ENCODE measurements at regions not wholly inside any gene's neighbourhood (a gene's known extent, or its start where the extent isn't known, plus 50 kb on each side); places are given as distances from the start of the nearest gene placed in this dataset.

- H3K4me3 Mint-ChIP-seq, result no peak overlapping the region
- no peaks in the 10 kb centered on the region for H3K27me3 Mint-ChIP-seq (ENCODE audit: low read depth)
- DNase-seq (ENCODE audit: low read depth, low spot score), result no peak
- no peaks in the 10 kb centered on the region for H3K36me3 Mint-ChIP-seq (ENCODE audit: low read depth)
- no peak for TF ChIP-seq CTCF (conservative IDR thresholded peaks at IDR 0.05)
- H3K9me3 Mint-ChIP-seq, result peaks cover under 1% of the 10 kb centered on the region
- no peaks in the 10 kb centered on the region for H3K4me1 Mint-ChIP-seq
- H3K27ac Mint-ChIP-seq (ENCODE audit: unreplicated experiment), result no peak overlapping the region
These were observed 421.7 kb upstream of the GRM7 start for GRCh38 chr3:6439226-6439625.

GRCh38 chr3:6439824-6440223 is 421.1 kb upstream of the GRM7 start:
- no peaks in the 10 kb centered on the region for H3K9me3 Mint-ChIP-seq
- no peak for DNase-seq (ENCODE audit: low read depth, low spot score)
- H3K27ac Mint-ChIP-seq (ENCODE audit: unreplicated experiment), result no peak overlapping the region
- no peaks in the 10 kb centered on the region for H3K27me3 Mint-ChIP-seq (ENCODE audit: low read depth)
- H3K4me3 Mint-ChIP-seq, result no peak overlapping the region
- no peaks in the 10 kb centered on the region for H3K4me1 Mint-ChIP-seq
- no peak for TF ChIP-seq CTCF (conservative IDR thresholded peaks at IDR 0.05)
- no peaks in the 10 kb centered on the region for H3K36me3 Mint-ChIP-seq (ENCODE audit: low read depth)

GRCh38 chr3:6444888-6445658 is 415.8 kb upstream of the GRM7 start:
- no peaks in the 10 kb centered on the region for H3K27me3 Mint-ChIP-seq (ENCODE audit: low read depth)
- H3K4me3 Mint-ChIP-seq, result no peak overlapping the region
- no peak for TF ChIP-seq CTCF (conservative IDR thresholded peaks at IDR 0.05)
- DNase-seq (ENCODE audit: low read depth, low spot score), result no peak
- no peaks in the 10 kb centered on the region for H3K36me3 Mint-ChIP-seq (ENCODE audit: low read depth)
- H3K4me1 Mint-ChIP-seq, result peaks cover 8% of the 10 kb centered on the region
- H3K27ac Mint-ChIP-seq (ENCODE audit: unreplicated experiment), result no peak overlapping the region
- no peaks in the 10 kb centered on the region for H3K9me3 Mint-ChIP-seq

GRCh38 chr3:6447166-6447801 is 413.6 kb upstream of the GRM7 start:
- Mint-ChIP-seq H3K27me3 (ENCODE audit: low read depth) (no peaks in the 10 kb centered on the region), H3K27ac (ENCODE audit: unreplicated experiment) (no peak overlapping the region), H3K9me3 (no peaks in the 10 kb centered on the region), H3K4me3 (no peak overlapping the region), H3K4me1 (peaks cover 8% of the 10 kb centered on the region), H3K36me3 (ENCODE audit: low read depth) (no peaks in the 10 kb centered on the region)
- DNase-seq (ENCODE audit: low read depth, low spot score), result no peak
- no peak for TF ChIP-seq CTCF (conservative IDR thresholded peaks at IDR 0.05)

- no peaks in the 10 kb centered on the region for H3K9me3 Mint-ChIP-seq
- H3K27me3 Mint-ChIP-seq (ENCODE audit: low read depth), result no peaks in the 10 kb centered on the region
- no peak for DNase-seq (ENCODE audit: low read depth, low spot score)
These were observed 412.9 kb upstream of the GRM7 start for GRCh38 chr3:6448011-6448410.

More at GRCh38 chr3:6448011-6448410, 412.9 kb upstream of the GRM7 start:
- no peak for TF ChIP-seq CTCF (conservative IDR thresholded peaks at IDR 0.05)
- no peak overlapping the region for H3K27ac Mint-ChIP-seq (ENCODE audit: unreplicated experiment)
- H3K4me3 Mint-ChIP-seq, result no peak overlapping the region
- H3K4me1 Mint-ChIP-seq, result peaks cover 8% of the 10 kb centered on the region
- no peaks in the 10 kb centered on the region for H3K36me3 Mint-ChIP-seq (ENCODE audit: low read depth)

Data from neural crest cell (in vitro differentiated cells).